ENCODE measurements at regions not wholly inside any gene's neighbourhood (a gene's known extent, or its start where the extent isn't known, plus 50 kb on each side); places are given as distances from the start of the nearest gene placed in this dataset.

- H2AFZ ChIP-seq (ENCODE audit: insufficient read depth, low read depth, low read length, poor library complexity, severe bottlenecking) = no peak overlapping the region
- no peaks in the 10 kb centered on the region for H3K27me3 ChIP-seq (replicated peaks in 1 of 4; ENCODE audit: control extremely low read depth in 1 of 4, control insufficient read depth in 3 of 4, insufficient read depth in 4 of 4, low read length in 3 of 4)
- DNase-seq (no peak), ATAC-seq (ENCODE audit: low read depth) (no peak)
- no peak overlapping the region for H3K4me3 ChIP-seq (ENCODE audit: control extremely low read depth in 1 of 5, extremely low read depth in 1 of 5, insufficient read depth in 1 of 5, low read depth in 2 of 5, low read length in 4 of 5)
- H3K4me3 Mint-ChIP-seq = no peak overlapping the region
- no peaks in the 10 kb centered on the region for H3K27me3 Mint-ChIP-seq
- CTCF ChIA-PET = no interaction called here
- POLR2A ChIA-PET = no interaction called here
- no peak overlapping the region for H3K9ac ChIP-seq (ENCODE audit: low read length)
- H3K4me1 Mint-ChIP-seq = no peaks in the 10 kb centered on the region
- H3K79me2 ChIP-seq (ENCODE audit: control insufficient read depth, insufficient read depth, low read length) = no peaks in the 10 kb centered on the region
- TF ChIP-seq EZH2 (IDR thresholded peaks at IDR 0.05; ENCODE audit: borderline replicate concordance, insufficient read depth, low read depth, low read length, poor library complexity, severe bottlenecking) = no peak
- TF ChIP-seq, protein P1, sequence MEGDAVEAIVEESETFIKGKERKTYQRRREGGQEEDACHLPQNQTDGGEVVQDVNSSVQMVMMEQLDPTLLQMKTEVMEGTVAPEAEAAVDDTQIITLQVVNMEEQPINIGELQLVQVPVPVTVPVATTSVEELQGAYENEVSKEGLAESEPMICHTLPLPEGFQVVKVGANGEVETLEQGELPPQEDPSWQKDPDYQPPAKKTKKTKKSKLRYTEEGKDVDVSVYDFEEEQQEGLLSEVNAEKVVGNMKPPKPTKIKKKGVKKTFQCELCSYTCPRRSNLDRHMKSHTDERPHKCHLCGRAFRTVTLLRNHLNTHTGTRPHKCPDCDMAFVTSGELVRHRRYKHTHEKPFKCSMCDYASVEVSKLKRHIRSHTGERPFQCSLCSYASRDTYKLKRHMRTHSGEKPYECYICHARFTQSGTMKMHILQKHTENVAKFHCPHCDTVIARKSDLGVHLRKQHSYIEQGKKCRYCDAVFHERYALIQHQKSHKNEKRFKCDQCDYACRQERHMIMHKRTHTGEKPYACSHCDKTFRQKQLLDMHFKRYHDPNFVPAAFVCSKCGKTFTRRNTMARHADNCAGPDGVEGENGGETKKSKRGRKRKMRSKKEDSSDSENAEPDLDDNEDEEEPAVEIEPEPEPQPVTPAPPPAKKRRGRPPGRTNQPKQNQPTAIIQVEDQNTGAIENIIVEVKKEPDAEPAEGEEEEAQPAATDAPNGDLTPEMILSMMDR (IDR thresholded peaks at IDR 0.05) = no peak
- H3K36me3 ChIP-seq (replicated peaks in 1 of 2; ENCODE audit: control extremely low read depth in 1 of 2, control insufficient read depth in 1 of 2, extremely low read depth in 1 of 2, insufficient read depth in 2 of 2, low read length in 1 of 2) = no peaks in the 10 kb centered on the region
- no peaks in the 10 kb centered on the region for H3K4me1 ChIP-seq (ENCODE audit: control insufficient read depth in 2 of 2, insufficient read depth in 2 of 2, low read length in 2 of 2)
- no peaks in the 10 kb centered on the region for H3K9me3 Mint-ChIP-seq (ENCODE audit: insufficient read depth)
- H3K27ac ChIP-seq (ENCODE audit: low read length in 2 of 2) = no peak overlapping the region
- no peak overlapping the region for H3K4me2 ChIP-seq (replicated peaks; ENCODE audit: low read depth, low read length, poor library complexity, severe bottlenecking)
- intact Hi-C loops (cut with micrococcal nuclease) = no loop called here
- H4K20me1 ChIP-seq (ENCODE audit: control insufficient read depth, insufficient read depth, low read length, poor library complexity, severe bottlenecking) = no peaks in the 10 kb centered on the region
- H3K27ac Mint-ChIP-seq = no peak overlapping the region
- no peaks in the 10 kb centered on the region for H3K9me3 ChIP-seq (ENCODE audit: control extremely low read depth in 1 of 3, control insufficient read depth in 2 of 3, insufficient read depth in 1 of 3, low read length in 2 of 3)
Measured at GRCh38 chr6:74674377-74674776, 531.5 kb downstream of the COL12A1 start.

DNA sequence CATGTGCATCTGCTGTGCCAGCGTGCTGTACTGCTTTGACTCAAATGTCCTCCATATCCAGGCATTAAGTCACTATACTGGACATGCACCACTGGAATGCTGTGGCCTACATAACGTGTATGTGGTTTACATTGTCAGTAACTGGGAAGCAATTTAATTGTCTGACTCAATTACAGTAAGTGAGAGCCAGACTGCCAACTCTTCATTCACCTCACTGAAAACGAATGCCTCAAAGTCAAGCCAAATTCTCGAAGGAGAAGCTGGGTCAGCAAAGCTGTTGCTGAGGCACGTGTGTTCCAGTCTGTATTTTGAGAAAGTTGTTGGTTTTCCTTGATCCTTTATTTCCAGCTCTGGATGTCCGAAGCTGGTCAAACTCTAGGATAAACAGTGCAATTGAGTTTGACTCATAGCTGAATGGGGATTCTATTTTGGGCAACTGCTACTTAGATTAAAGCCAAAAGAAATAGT lies 534.3 kb downstream of the COL12A1 start:
- H3K9ac ChIP-seq (ENCODE audit: low read length) = no peak overlapping the region
- Mint-ChIP-seq H3K27ac (no peak overlapping the region), H3K27me3 (no peaks in the 10 kb centered on the region), H3K4me3 (no peak overlapping the region), H3K4me1 (no peaks in the 10 kb centered on the region), H3K9me3 (ENCODE audit: insufficient read depth) (peaks cover 2% of the 10 kb centered on the region)
- no peak overlapping the region for H3K4me2 ChIP-seq (replicated peaks; ENCODE audit: low read depth, low read length, poor library complexity, severe bottlenecking)
- ChIA-PET CTCF (no interaction called here), POLR2A (no interaction called here)
- TF ChIP-seq, protein P1 (IDR thresholded peaks at IDR 0.05) = no peak
- no peak for TF ChIP-seq EZH2 (IDR thresholded peaks at IDR 0.05; ENCODE audit: borderline replicate concordance, insufficient read depth, low read depth, low read length, poor library complexity, severe bottlenecking)
- no peak for ATAC-seq (ENCODE audit: low read depth)
- 91% methylated on average over 5 of the region's 6 CpGs for WGBS (ENCODE audit: insufficient coverage)
- no peaks in the 10 kb centered on the region for H3K36me3 ChIP-seq (replicated peaks in 1 of 2; ENCODE audit: control extremely low read depth in 1 of 2, control insufficient read depth in 1 of 2, extremely low read depth in 1 of 2, insufficient read depth in 2 of 2, low read length in 1 of 2)
- H2AFZ ChIP-seq (ENCODE audit: insufficient read depth, low read depth, low read length, poor library complexity, severe bottlenecking) = no peak overlapping the region
- no peak overlapping the region for H3K27ac ChIP-seq (ENCODE audit: low read length in 2 of 2)
- peaks cover 0 to 3% (median 0%) of the 10 kb centered on the region in 3 donors for H3K9me3 ChIP-seq (ENCODE audit: control extremely low read depth in 1 of 3, control insufficient read depth in 2 of 3, insufficient read depth in 1 of 3, low read length in 2 of 3)
- DNase-seq = no peak
- H3K4me1 ChIP-seq (ENCODE audit: control insufficient read depth in 2 of 2, insufficient read depth in 2 of 2, low read length in 2 of 2) = no peaks in the 10 kb centered on the region
- H3K4me3 ChIP-seq (ENCODE audit: control extremely low read depth in 1 of 5, extremely low read depth in 1 of 5, insufficient read depth in 1 of 5, low read depth in 2 of 5, low read length in 4 of 5) = no peak overlapping the region
- H3K27me3 ChIP-seq (replicated peaks in 1 of 4; ENCODE audit: control extremely low read depth in 1 of 4, control insufficient read depth in 3 of 4, insufficient read depth in 4 of 4, low read length in 3 of 4) = no peaks in the 10 kb centered on the region
- intact Hi-C loops (cut with micrococcal nuclease) = no loop called here
- no peaks in the 10 kb centered on the region for H4K20me1 ChIP-seq (ENCODE audit: control insufficient read depth, insufficient read depth, low read length, poor library complexity, severe bottlenecking)
- no peaks in the 10 kb centered on the region for H3K79me2 ChIP-seq (ENCODE audit: control insufficient read depth, insufficient read depth, low read length)
